Islet precursor cell (in vitro differentiated cells): ENCODE measurements at regions not wholly inside any gene's neighbourhood (a gene's known extent, or its start where the extent isn't known, plus 50 kb on each side); places are given as distances from the start of the nearest gene placed in this dataset.
"Not testable (repeated sequence)": the region's sequence is repeated elsewhere in the genome, so short reads cannot be mapped to it uniquely, and the experiment has no call there.

Source experiments
- DNase-seq: peaks from one replicate; pipeline ENCODE4 v3.0.0-alpha.2; 2018

GRCh38 chr14:81971911-81972310, 438.3 kb upstream of the SEL1L start:
- DNase-seq, result no peak

- DNase-seq, result no peak
These were observed 438.9 kb upstream of the SEL1L start for GRCh38 chr14:81972601-81973000.

- no peak for DNase-seq
These were observed 440.9 kb upstream of the SEL1L start for GRCh38 chr14:81974543-81974942.

GRCh38 chr14:81980601-81981306, 447.1 kb upstream of the SEL1L start:
- no peak for DNase-seq

- DNase-seq, result no peak
These were observed 447.6 kb upstream of the SEL1L start for GRCh38 chr14:81981307-81981675.

GRCh38 chr14:81982046-81982445, 448.4 kb upstream of the SEL1L start:
- DNase-seq, result no peak

- DNase-seq, result no peak
These were observed 452.4 kb upstream of the SEL1L start for GRCh38 chr14:81986005-81986404.

- no peak for DNase-seq
These were observed 455.6 kb upstream of the SEL1L start for GRCh38 chr14:81989211-81989610.

GRCh38 chr14:81990312-81990761, 456.7 kb upstream of the SEL1L start:
- peak; percentile 68 for DNase-seq

GRCh38 chr14:81991998-81992397, 458.3 kb upstream of the SEL1L start:
- no peak for DNase-seq

GRCh38 chr14:81993432-81993831, 459.8 kb upstream of the SEL1L start:
- no peak for DNase-seq

GRCh38 chr14:82003426-82003825, 469.8 kb upstream of the SEL1L start:
- no peak for DNase-seq

GRCh38 chr14:82009076-82009475, 475.4 kb upstream of the SEL1L start:
- no peak for DNase-seq

GRCh38 chr14:82009993-82010392, 476.3 kb upstream of the SEL1L start:
- no peak for DNase-seq

- no peak for DNase-seq
These were observed 477.8 kb upstream of the SEL1L start for GRCh38 chr14:82011460-82011859.

GRCh38 chr14:82029038-82029437, 495.4 kb upstream of the SEL1L start:
- no peak for DNase-seq

GRCh38 chr14:82035397-82035796, 501.7 kb upstream of the SEL1L start:
- DNase-seq, result no peak

- not testable (repeated sequence) for DNase-seq
These were observed 504.4 kb upstream of the SEL1L start for GRCh38 chr14:82038066-82038465.

- DNase-seq, result no peak
These were observed 511.7 kb upstream of the SEL1L start for GRCh38 chr14:82045339-82045738.

- DNase-seq, result no peak
These were observed 513.0 kb upstream of the SEL1L start for GRCh38 chr14:82046512-82047226.

GRCh38 chr14:82047777-82048470, 514.3 kb upstream of the SEL1L start:
- no peak for DNase-seq

- no peak for DNase-seq
These were observed 519.1 kb upstream of the SEL1L start for GRCh38 chr14:82052778-82053177.

GRCh38 chr14:82055515-82056115, 522.0 kb upstream of the SEL1L start:
- no peak for DNase-seq

- DNase-seq, result no peak
These were observed 526.6 kb upstream of the SEL1L start for GRCh38 chr14:82060219-82060618.
